H9 (cell line): ENCODE measurements at regions not wholly inside any gene's neighbourhood (a gene's known extent, or its start where the extent isn't known, plus 50 kb on each side); places are given as distances from the start of the nearest gene placed in this dataset.

Source experiments
- DNase-seq: peaks from one replicate; pipeline ENCODE4 v3.0.0-alpha.2; 2017
- H2AFZ ChIP-seq: one replicate; pipeline ENCODE4 v1.6.1; 2013; ENCODE audit warnings: mild to moderate bottlenecking, low read length, control low read depth, moderate library complexity
- H2AK5ac ChIP-seq: 2 replicates; pipeline ENCODE4 v1.6.1; 2013; ENCODE audit warnings: low read length, control low read depth, mixed read lengths; ENCODE audit not compliant: insufficient read length
- H2BK120ac ChIP-seq: one replicate; pipeline ENCODE4 v1.6.1; 2013; ENCODE audit warnings: low read depth, mild to moderate bottlenecking, low read length, control low read depth, inconsistent platforms; ENCODE audit not compliant: poor library complexity, severe bottlenecking
- H2BK12ac ChIP-seq: 2 replicates; pipeline ENCODE4 v1.6.1; 2013; ENCODE audit warnings: low read length, control low read depth, mixed read lengths, low read depth; ENCODE audit not compliant: insufficient read length
- H2BK15ac ChIP-seq: 2 replicates; pipeline ENCODE4 v1.6.1; 2013; ENCODE audit warnings: low read depth, low read length, control low read depth
- H2BK20ac ChIP-seq: one replicate; pipeline ENCODE4 v1.6.1; 2013; ENCODE audit warnings: low read depth, mild to moderate bottlenecking, low read length, control low read depth, inconsistent platforms; ENCODE audit not compliant: poor library complexity, severe bottlenecking
- H2BK5ac ChIP-seq: 2 replicates; pipeline ENCODE4 v1.6.1; 2013; ENCODE audit warnings: low read length, control low read depth, mixed read lengths; ENCODE audit not compliant: insufficient read length
- H3K14ac ChIP-seq: 2 replicates; pipeline ENCODE4 v1.6.1; 2013; ENCODE audit warnings: low read length, control low read depth; ENCODE audit not compliant: insufficient read depth
- H3K18ac ChIP-seq: 2 replicates; pipeline ENCODE4 v1.6.1; 2013; ENCODE audit warnings: low read depth, mild to moderate bottlenecking, mixed read lengths, low read length, control low read depth; ENCODE audit not compliant: insufficient read length
- H3K23ac ChIP-seq: 2 replicates; pipeline ENCODE4 v1.6.1; 2013; ENCODE audit warnings: low read length, control low read depth, mixed read lengths, low read depth; ENCODE audit not compliant: insufficient read length
- H3K23me2 ChIP-seq: 2 replicates; pipeline ENCODE4 v1.6.1; 2013; ENCODE audit warnings: low read depth, mild to moderate bottlenecking, mixed read lengths, low read length, control low read depth; ENCODE audit not compliant: insufficient read length, poor library complexity, severe bottlenecking
- H3K27ac ChIP-seq: 2 replicates; pipeline ENCODE4 v1.5.1; 2013; ENCODE audit warnings: low read length, control low read depth, mixed read lengths, low read depth; ENCODE audit not compliant: insufficient read length
- H3K27me3 ChIP-seq: 2 replicates; pipeline ENCODE4 v1.6.1; 2013; ENCODE audit warnings: low read length, control low read depth, inconsistent platforms; ENCODE audit not compliant: insufficient read depth
- H3K4ac ChIP-seq: 2 replicates; pipeline ENCODE4 v1.6.1; 2013; ENCODE audit warnings: low read depth, mild to moderate bottlenecking, control low read depth, inconsistent platforms, low read length, moderate library complexity
- H3K4me1 ChIP-seq: 2 replicates; pipeline ENCODE4 v1.6.1; 2013; ENCODE audit warnings: low read length, control low read depth, inconsistent platforms; ENCODE audit not compliant: insufficient read depth
- H3K4me2 ChIP-seq: 2 replicates; pipeline ENCODE4 v1.6.1; 2013; ENCODE audit warnings: low read length, control low read depth, mixed read lengths; ENCODE audit not compliant: insufficient read length, insufficient read depth
- H3K56ac ChIP-seq: 2 replicates; pipeline ENCODE4 v1.6.1; 2013; ENCODE audit warnings: low read depth, mild to moderate bottlenecking, mixed read lengths, low read length, control low read depth; ENCODE audit not compliant: insufficient read length
- H3K79me1 ChIP-seq: 2 replicates; pipeline ENCODE4 v1.6.1; 2013; ENCODE audit warnings: low read depth, mild to moderate bottlenecking, moderate library complexity, low read length, control low read depth, inconsistent platforms; ENCODE audit not compliant: insufficient read depth, poor library complexity, severe bottlenecking
- H3K79me2 ChIP-seq: 2 replicates; pipeline ENCODE4 v1.6.1; 2013; ENCODE audit warnings: low read length, control low read depth, inconsistent platforms; ENCODE audit not compliant: insufficient read depth
- H3K9ac ChIP-seq: 2 replicates; pipeline ENCODE4 v1.6.1; 2013; ENCODE audit warnings: low read length, control low read depth, mixed read lengths; ENCODE audit not compliant: insufficient read length; ENCODE audit errors: extremely low read depth
- H3K9me3 ChIP-seq: one replicate; pipeline ENCODE4 v1.6.1; 2013; ENCODE audit warnings: low read depth, low read length, inconsistent platforms; ENCODE audit not compliant: control insufficient read depth
- H3T11ph ChIP-seq: one replicate; pipeline ENCODE4 v1.6.1; 2013; ENCODE audit warnings: mild to moderate bottlenecking, low read length, control low read depth, inconsistent platforms
- H4K20me1 ChIP-seq: one replicate; pipeline ENCODE4 v1.6.1; 2013; ENCODE audit not compliant: control insufficient read depth, insufficient read length, insufficient read depth
- H4K5ac ChIP-seq: 2 replicates; pipeline ENCODE4 v1.6.1; 2013; ENCODE audit warnings: low read depth, mild to moderate bottlenecking, mixed read lengths, low read length, control low read depth; ENCODE audit not compliant: insufficient read length
- H4K8ac ChIP-seq: replicated peaks from 2 replicates; pipeline ENCODE4 v1.6.1; 2013; ENCODE audit warnings: low read length, control low read depth, mixed read lengths, low read depth; ENCODE audit not compliant: insufficient read length
- H4K91ac ChIP-seq: 2 replicates; pipeline ENCODE4 v1.6.1; 2013; ENCODE audit warnings: low read depth, mild to moderate bottlenecking, moderate library complexity, mixed read lengths, low read length, control low read depth; ENCODE audit not compliant: insufficient read length
- H3K27ac Mint-ChIP-seq, 3 experiments: 2 replicates in 2 of 3; 3 replicates in 1 of 3; pipeline ENCODE4 v1.8.0; 2020 to 2021; ENCODE audit warnings: mixed read lengths in 3 of 3, mild to moderate bottlenecking in 1 of 3, moderate library complexity in 1 of 3
- H3K27me3 Mint-ChIP-seq: 2 replicates; pipeline ENCODE4 v1.8.0; 2021; ENCODE audit warnings: low read depth, mild to moderate bottlenecking, moderate library complexity, mixed read lengths
- H3K36me3 Mint-ChIP-seq, 3 experiments: 2 replicates in 2 of 3; 3 replicates in 1 of 3; pipeline ENCODE4 v1.8.0; 2020 to 2021; ENCODE audit warnings: low read depth in 3 of 3, mixed read lengths in 3 of 3; ENCODE audit not compliant: insufficient read depth in 1 of 3
- H3K4me1 Mint-ChIP-seq, 2 experiments: 2 replicates each; pipeline ENCODE4 v1.8.0; 2020; ENCODE audit warnings: mixed read lengths in 2 of 2
- H3K4me3 Mint-ChIP-seq, 2 experiments: 2 replicates in 1 of 2; 3 replicates in 1 of 2; pipeline ENCODE4 v1.8.0; 2020 to 2021; ENCODE audit warnings: mild to moderate bottlenecking in 2 of 2, mixed read lengths in 2 of 2, moderate library complexity in 1 of 2
- H3K9me3 Mint-ChIP-seq, 2 experiments: 2 replicates in 1 of 2; 3 replicates in 1 of 2; pipeline ENCODE4 v1.8.0; 2020; ENCODE audit warnings: mild to moderate bottlenecking in 2 of 2, mixed read lengths in 2 of 2, moderate library complexity in 1 of 2
- WGBS: extraction: QIAGEN DNeasy Blood & Tissue Kit; methylation state at CpG from one replicate; pipeline ENCODE4 v1.1.7; 2013; ENCODE audit warnings: missing lambda C conversion rate, low lambda C conversion rate, mixed read lengths; ENCODE audit not compliant: insufficient read length; ENCODE audit errors: extremely low coverage; 5-methylcytosine and 5-hydroxymethylcytosine counted together
- TF ChIP-seq, protein P1 (sequence below): fragments of 200-600 bp; sonication (generic); conservative IDR thresholded peaks from 3 replicates; pipeline ENCODE4 v1.8.0; 2021; ENCODE audit warnings: antibody characterized with exemption, mild to moderate bottlenecking

DNA sequence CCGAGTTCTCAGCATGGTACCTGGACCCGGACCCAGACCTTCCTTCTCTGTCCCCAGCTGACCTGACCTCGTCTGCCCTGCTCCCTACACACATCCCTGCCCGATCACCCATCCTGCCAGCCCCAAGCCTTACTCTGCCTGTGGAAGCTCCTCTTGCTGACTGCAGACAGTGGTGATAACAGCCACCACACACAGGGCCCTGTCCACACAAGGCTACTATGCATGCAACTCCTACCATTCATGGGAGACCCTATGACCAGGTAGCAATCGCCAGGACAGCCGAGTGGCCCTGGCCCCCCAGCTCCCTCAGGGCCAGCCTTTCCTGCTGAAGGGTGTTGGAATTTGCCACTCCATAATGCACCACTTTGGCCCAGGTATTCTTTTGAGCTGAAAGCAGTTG is 233.6 kb downstream of the BRD1 start:
- Histone ChIP-seq H2BK12ac (no peak overlapping the region), H3K56ac (no peak overlapping the region), H3K23me2 (no peaks in the 10 kb centered on the region), H3K9ac (no peak overlapping the region), H3K14ac (no peak overlapping the region; the same call in 1 of the 2 replicates), H3K4me1 (no peaks in the 10 kb centered on the region), H4K8ac (no peak overlapping the region), H4K91ac (no peak overlapping the region), H3K23ac (no peak overlapping the region), H3T11ph (no peak overlapping the region), H2BK20ac (no peak overlapping the region), H2BK5ac (no peak overlapping the region), H2BK15ac (no peak overlapping the region), H3K27ac (no peak overlapping the region), H3K79me1 (no peaks in the 10 kb centered on the region), H3K4me2 (no peak overlapping the region), H3K4ac (no peak overlapping the region), H3K27me3 (no peaks in the 10 kb centered on the region), H2BK120ac (no peak overlapping the region), H3K9me3 (no peaks in the 10 kb centered on the region), H4K20me1 (no peaks in the 10 kb centered on the region), H2AFZ (no peak overlapping the region), H3K18ac (no peak overlapping the region), H2AK5ac (no peak overlapping the region), H3K79me2 (no peaks in the 10 kb centered on the region), H4K5ac (no peak overlapping the region)
- Mint-ChIP-seq H3K27ac (no peak overlapping the region), H3K4me1 (peaks cover 0 to 7% of the 10 kb centered on the region in 2 experiments; a peak in 2 of 4 replicates), H3K9me3 (peaks cover 0 to 5% of the 10 kb centered on the region in 2 experiments; a peak in 3 of 5 replicates), H3K27me3 (no peaks in the 10 kb centered on the region; the same call in 1 of the 2 replicates), H3K4me3 (no peak overlapping the region), H3K36me3 (peaks cover 0 to 2% (median 0%) of the 10 kb centered on the region in 3 experiments; a peak in 1 of 7 replicates)
- DNase-seq = no peak
- TF ChIP-seq, protein P1, sequence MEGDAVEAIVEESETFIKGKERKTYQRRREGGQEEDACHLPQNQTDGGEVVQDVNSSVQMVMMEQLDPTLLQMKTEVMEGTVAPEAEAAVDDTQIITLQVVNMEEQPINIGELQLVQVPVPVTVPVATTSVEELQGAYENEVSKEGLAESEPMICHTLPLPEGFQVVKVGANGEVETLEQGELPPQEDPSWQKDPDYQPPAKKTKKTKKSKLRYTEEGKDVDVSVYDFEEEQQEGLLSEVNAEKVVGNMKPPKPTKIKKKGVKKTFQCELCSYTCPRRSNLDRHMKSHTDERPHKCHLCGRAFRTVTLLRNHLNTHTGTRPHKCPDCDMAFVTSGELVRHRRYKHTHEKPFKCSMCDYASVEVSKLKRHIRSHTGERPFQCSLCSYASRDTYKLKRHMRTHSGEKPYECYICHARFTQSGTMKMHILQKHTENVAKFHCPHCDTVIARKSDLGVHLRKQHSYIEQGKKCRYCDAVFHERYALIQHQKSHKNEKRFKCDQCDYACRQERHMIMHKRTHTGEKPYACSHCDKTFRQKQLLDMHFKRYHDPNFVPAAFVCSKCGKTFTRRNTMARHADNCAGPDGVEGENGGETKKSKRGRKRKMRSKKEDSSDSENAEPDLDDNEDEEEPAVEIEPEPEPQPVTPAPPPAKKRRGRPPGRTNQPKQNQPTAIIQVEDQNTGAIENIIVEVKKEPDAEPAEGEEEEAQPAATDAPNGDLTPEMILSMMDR = no peak
- no CpG with 5 or more reads among the region's 6 CpGs for WGBS
